ENCODE measurements at regions not wholly inside any gene's neighbourhood (a gene's known extent, or its start where the extent isn't known, plus 50 kb on each side); places are given as distances from the start of the nearest gene placed in this dataset.

GRCh38 chr1:227469708-227470107, 93.6 kb upstream of the ZNF678 start:
- no peaks in the 10 kb centered on the region for H3K4me1 ChIP-seq (ENCODE audit: control insufficient read depth, insufficient read depth, low read length)
- intact Hi-C loops (cut with micrococcal nuclease) = no loop called here
- Mint-ChIP-seq H3K27me3 (ENCODE audit: low read depth in 2 of 2) (peaks cover 8 to 10% of the 10 kb centered on the region in 2 donors), H3K27ac (no peak overlapping the region), H3K4me1 (no peaks in the 10 kb centered on the region), H3K4me3 (no peak overlapping the region), H3K9me3 (no peaks in the 10 kb centered on the region), H3K36me3 (no peaks in the 10 kb centered on the region)
- no peak overlapping the region for H3K27ac ChIP-seq (ENCODE audit: low read length)
- H3K27me3 ChIP-seq (ENCODE audit: control insufficient read depth, insufficient read depth, low read length) = no peaks in the 10 kb centered on the region
- no peaks in the 10 kb centered on the region for H3K9me3 ChIP-seq (ENCODE audit: control insufficient read depth, insufficient read depth, low read length)
- WGBS (ENCODE audit: insufficient coverage) = 57% methylated on average over 2 of the region's 3 CpGs
- DNase-seq = no peak
- no peaks in the 10 kb centered on the region for H3K36me3 ChIP-seq (ENCODE audit: control insufficient read depth, insufficient read depth, low read length)
- no peak for TF ChIP-seq CTCF (IDR thresholded peaks at IDR 0.05)
- ATAC-seq = no peak
- H3K4me3 ChIP-seq (ENCODE audit: low read length) = no peak overlapping the region

- 78% methylated on average over 5 of the region's 5 CpGs for WGBS (ENCODE audit: insufficient coverage)
- Histone ChIP-seq H3K4me3 (ENCODE audit: low read length) (no peak overlapping the region), H3K27ac (ENCODE audit: low read length) (no peak overlapping the region), H3K9me3 (ENCODE audit: control insufficient read depth, insufficient read depth, low read length) (no peaks in the 10 kb centered on the region), H3K4me1 (ENCODE audit: control insufficient read depth, insufficient read depth, low read length) (no peaks in the 10 kb centered on the region), H3K27me3 (ENCODE audit: control insufficient read depth, insufficient read depth, low read length) (no peaks in the 10 kb centered on the region), H3K36me3 (ENCODE audit: control insufficient read depth, insufficient read depth, low read length) (no peaks in the 10 kb centered on the region)
- no peak for DNase-seq
- TF ChIP-seq CTCF (IDR thresholded peaks at IDR 0.05) = no peak
- no peaks in the 10 kb centered on the region for H3K4me1 Mint-ChIP-seq
- peaks cover 9 to 12% of the 10 kb centered on the region in 2 donors for H3K27me3 Mint-ChIP-seq (ENCODE audit: low read depth in 2 of 2)
- intact Hi-C loops (cut with micrococcal nuclease) = no loop called here
- no peaks in the 10 kb centered on the region for H3K36me3 Mint-ChIP-seq
- no peak overlapping the region for H3K4me3 Mint-ChIP-seq
- ATAC-seq = no peak
- no peaks in the 10 kb centered on the region for H3K9me3 Mint-ChIP-seq
- no peak overlapping the region for H3K27ac Mint-ChIP-seq
Measured at GRCh38 chr1:227466039-227466645, 97.2 kb upstream of the ZNF678 start.

- intact Hi-C loops (cut with micrococcal nuclease) = no loop called here
- Mint-ChIP-seq H3K27me3 (ENCODE audit: low read depth in 2 of 2) (peaks cover 6 to 12% of the 10 kb centered on the region in 2 donors), H3K36me3 (no peaks in the 10 kb centered on the region), H3K9me3 (no peaks in the 10 kb centered on the region), H3K4me1 (no peaks in the 10 kb centered on the region), H3K27ac (no peak overlapping the region), H3K4me3 (no peak overlapping the region)
- DNase-seq (no peak), ATAC-seq (no peak)
- H3K27me3 ChIP-seq (ENCODE audit: control insufficient read depth, insufficient read depth, low read length) = no peaks in the 10 kb centered on the region
- 75% methylated on average over 7 of the region's 7 CpGs for WGBS (ENCODE audit: insufficient coverage)
- H3K9me3 ChIP-seq (ENCODE audit: control insufficient read depth, insufficient read depth, low read length) = no peaks in the 10 kb centered on the region
- no peak for TF ChIP-seq CTCF (IDR thresholded peaks at IDR 0.05)
- no peaks in the 10 kb centered on the region for H3K36me3 ChIP-seq (ENCODE audit: control insufficient read depth, insufficient read depth, low read length)
- no peak overlapping the region for H3K27ac ChIP-seq (ENCODE audit: low read length)
- H3K4me3 ChIP-seq (ENCODE audit: low read length) = no peak overlapping the region
- no peaks in the 10 kb centered on the region for H3K4me1 ChIP-seq (ENCODE audit: control insufficient read depth, insufficient read depth, low read length)
Measured at GRCh38 chr1:227465256-227465655, 98.1 kb upstream of the ZNF678 start.

DNA sequence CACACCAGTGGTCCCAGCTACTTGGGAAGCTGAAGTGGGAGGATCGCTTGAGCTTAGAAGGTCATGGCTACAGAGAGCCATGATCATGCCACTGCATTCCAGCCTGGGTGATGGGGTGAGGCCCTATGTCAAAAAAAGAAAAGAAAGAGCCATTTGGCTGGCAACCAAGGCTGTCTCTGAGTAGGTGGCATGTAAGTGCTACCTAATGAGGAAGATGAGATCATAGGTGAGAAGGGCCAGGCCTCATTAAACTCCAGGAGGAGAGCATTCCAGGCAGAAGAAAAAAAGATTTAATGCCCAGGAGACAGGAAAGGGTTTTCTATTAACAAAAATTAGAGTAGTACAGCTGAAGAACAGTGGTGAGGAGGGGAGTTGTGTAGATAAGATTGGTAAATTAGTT, 103.4 kb upstream of the ZNF678 start:
- no peak for TF ChIP-seq CTCF (IDR thresholded peaks at IDR 0.05)
- no peaks in the 10 kb centered on the region for H3K4me1 Mint-ChIP-seq
- peaks cover 7 to 19% of the 10 kb centered on the region in 2 donors for H3K27me3 Mint-ChIP-seq (ENCODE audit: low read depth in 2 of 2)
- DNase-seq (no peak), ATAC-seq (no peak)
- H3K9me3 ChIP-seq (ENCODE audit: control insufficient read depth, insufficient read depth, low read length) = no peaks in the 10 kb centered on the region
- H3K4me3 Mint-ChIP-seq = no peak overlapping the region
- 39% methylated on average over 1 of the region's 1 CpG for WGBS (ENCODE audit: insufficient coverage)
- H3K4me1 ChIP-seq (ENCODE audit: control insufficient read depth, insufficient read depth, low read length) = no peaks in the 10 kb centered on the region
- no peak overlapping the region for H3K27ac Mint-ChIP-seq
- H3K36me3 Mint-ChIP-seq = no peaks in the 10 kb centered on the region
- no peak overlapping the region for H3K27ac ChIP-seq (ENCODE audit: low read length)
- no peaks in the 10 kb centered on the region for H3K27me3 ChIP-seq (ENCODE audit: control insufficient read depth, insufficient read depth, low read length)
- no peaks in the 10 kb centered on the region for H3K36me3 ChIP-seq (ENCODE audit: control insufficient read depth, insufficient read depth, low read length)
- intact Hi-C loops (cut with micrococcal nuclease) = no loop called here
- no peaks in the 10 kb centered on the region for H3K9me3 Mint-ChIP-seq
- no peak overlapping the region for H3K4me3 ChIP-seq (ENCODE audit: low read length)

Data from natural killer cell (primary cell).